LHCN-M2 (cell line): ENCODE measurements at regions not wholly inside any gene's neighbourhood (a gene's known extent, or its start where the extent isn't known, plus 50 kb on each side); places are given as distances from the start of the nearest gene placed in this dataset.

Experiments used
- DNase-seq: peaks from one replicate; pipeline ENCODE4 v3.0.0-alpha.2; 2012; ENCODE audit warnings: low read depth

- DNase-seq, result no peak
Measured at GRCh38 chr9:116067566-116067965, 86.0 kb upstream of the PAPPA start.

GRCh38 chr9:116070256-116070914, 83.2 kb upstream of the PAPPA start:
- DNase-seq, result no peak

GRCh38 chr9:116072046-116072445, 81.5 kb upstream of the PAPPA start:
- DNase-seq, result peak; percentile 90

- peak; percentile 95 for DNase-seq
Measured at GRCh38 chr9:116073826-116074225, 79.8 kb upstream of the PAPPA start.

GRCh38 chr9:116074658-116075057, 78.9 kb upstream of the PAPPA start:
- peak; percentile 58 for DNase-seq

DNA sequence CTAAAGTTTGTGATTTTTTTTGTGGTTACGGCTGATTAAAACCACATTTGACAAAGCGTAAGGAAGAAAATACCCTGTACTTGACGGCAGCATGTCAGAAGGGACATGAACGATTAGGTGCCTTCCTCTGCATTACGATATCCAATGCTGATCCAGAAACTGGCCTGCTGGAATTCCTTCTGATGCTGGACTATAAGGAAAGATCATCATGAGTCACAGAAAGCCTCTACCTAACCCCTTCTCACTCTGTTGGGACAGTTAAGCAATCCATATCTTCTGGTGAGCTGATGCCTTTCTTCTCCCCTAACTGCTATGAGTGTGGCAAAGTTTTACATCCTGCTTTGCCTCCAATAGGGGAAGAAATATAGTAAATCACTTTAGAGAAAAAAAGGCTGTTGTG, 78.4 kb upstream of the PAPPA start:
- DNase-seq, result peak; percentile 76

DNA sequence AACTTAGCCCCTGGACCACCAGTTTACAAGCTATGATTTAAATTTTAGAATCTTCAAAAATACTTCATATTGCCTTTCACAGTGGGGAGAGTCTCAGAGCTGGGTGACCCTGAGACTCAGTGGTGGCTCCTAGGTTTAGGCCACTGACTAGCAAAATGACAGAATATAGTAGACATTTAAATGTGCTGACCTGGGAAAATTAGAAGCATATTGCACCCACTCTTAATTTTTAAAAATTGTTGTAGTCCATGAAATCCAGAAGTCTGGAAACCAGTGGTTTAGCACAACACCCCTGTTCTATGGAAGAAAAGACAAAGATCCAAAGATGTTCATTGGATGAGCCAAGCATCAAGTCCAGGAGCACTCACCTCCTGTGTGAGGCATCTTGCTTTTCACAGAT, 75.0 kb upstream of the PAPPA start:
- no peak for DNase-seq

DNA sequence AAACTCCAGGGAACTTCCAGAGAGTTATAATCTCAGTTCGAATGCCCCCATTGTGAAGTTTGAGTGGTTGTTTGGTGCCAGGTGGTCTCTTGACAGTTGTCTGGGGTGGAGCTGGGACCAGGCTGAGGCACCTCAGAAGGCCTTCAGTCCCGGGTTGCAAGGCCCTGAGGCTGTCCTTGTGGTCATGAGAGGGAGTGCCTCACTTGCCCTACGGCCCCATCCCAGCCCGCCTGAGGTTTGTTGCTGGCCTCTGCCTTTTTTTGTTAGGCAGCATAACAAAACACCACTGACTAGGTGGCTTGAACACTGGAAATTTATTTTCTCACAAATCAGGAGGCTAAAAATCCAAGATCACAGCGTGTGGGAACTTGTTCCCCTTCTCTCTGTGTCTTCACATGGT, 73.0 kb upstream of the PAPPA start:
- no peak for DNase-seq

DNA sequence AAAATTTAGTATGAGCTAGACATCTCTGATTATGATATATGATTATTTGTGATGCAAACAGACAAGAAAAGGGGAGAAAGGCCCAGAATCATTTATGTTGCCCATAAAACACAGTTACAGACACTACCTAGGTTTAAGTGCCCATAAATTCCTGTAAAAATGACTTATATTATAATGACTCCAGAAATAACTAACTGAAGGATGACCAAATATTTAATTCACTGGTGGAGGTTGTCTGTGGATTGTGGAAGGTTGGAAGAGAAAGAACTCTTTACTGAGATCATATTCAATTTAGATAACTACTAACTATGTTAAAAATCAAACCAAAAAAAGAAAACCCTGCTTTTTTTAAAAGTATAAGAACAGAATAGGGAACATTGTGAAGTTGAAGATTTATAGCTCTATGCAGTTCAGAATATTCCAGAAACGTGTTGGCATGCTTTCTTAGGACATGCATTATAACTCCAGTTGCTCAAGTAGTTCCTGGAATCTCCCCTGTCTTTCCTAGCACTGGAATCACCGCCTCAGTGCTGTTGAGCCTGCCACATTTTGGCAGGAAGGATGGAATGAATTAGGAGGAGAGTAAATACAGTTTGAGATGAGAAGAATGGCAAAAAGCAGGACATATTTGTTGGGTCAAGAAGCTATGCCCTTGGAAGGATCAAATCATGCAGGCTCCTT, 72.0 kb upstream of the PAPPA start:
- no peak for DNase-seq

- no peak for DNase-seq
Measured at GRCh38 chr9:116083837-116084236, 69.8 kb upstream of the PAPPA start.

GRCh38 chr9:116084497-116084896, 69.1 kb upstream of the PAPPA start:
- DNase-seq, result no peak

- peak; percentile 42 for DNase-seq
Measured at GRCh38 chr9:116087246-116087645, 66.3 kb upstream of the PAPPA start.

DNA sequence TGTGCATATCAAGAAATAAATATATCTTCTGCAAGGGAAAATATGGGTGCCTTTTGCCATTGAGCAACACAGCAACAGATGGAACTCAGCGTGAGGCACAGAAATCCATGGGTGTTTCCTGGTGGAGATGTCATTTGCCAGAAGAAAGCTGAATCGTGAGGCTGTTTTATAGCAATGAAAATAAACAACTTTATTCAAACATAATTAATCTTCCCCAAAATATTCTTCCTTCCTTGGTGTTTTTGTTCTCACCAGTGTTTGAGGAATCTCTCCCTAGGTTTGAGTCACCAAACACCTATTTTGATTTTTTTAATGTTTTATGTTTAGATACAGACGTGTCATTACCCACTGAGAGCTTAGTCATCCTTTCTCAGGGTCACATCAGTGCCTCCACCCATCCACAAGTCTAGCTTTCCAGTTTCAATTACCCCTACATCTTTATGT, 65.8 kb upstream of the PAPPA start:
- DNase-seq, result peak; percentile 51

GRCh38 chr9:116088396-116088795, 65.2 kb upstream of the PAPPA start:
- no peak for DNase-seq

DNA sequence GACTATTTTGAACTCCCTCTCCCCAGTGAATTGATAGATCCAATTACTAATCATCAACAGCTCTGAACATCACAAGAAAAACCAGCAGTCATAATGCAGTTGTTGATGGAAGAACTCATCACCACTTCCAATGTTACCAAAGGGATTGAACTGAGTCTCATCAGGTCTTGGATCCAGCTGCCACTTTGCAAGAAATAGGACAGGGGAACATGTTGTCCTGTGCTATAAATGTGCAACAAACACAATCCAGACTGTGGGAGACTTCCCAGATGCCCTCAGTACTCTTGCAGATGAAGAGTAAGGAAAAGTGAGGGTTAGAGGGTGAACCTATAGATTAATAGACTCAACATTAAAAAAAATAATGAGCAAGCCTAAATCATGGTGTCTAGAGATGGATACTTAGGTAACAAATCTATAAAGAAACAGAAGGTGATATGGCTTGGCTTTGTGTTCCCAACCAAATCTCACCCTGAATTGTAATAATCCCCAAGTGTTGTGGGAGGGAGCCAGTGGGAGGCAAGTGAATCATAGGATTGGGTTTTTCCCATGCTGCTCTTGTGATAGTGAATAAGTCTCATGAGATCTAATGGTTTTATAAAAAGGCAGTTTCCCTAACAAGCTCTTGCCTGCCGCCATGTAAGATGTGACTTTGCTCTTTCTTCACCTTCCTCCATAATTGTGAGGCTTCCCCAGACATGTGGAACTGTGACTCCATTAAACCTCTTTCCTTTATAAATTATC, 63.4 kb upstream of the PAPPA start:
- DNase-seq, result no peak

DNA sequence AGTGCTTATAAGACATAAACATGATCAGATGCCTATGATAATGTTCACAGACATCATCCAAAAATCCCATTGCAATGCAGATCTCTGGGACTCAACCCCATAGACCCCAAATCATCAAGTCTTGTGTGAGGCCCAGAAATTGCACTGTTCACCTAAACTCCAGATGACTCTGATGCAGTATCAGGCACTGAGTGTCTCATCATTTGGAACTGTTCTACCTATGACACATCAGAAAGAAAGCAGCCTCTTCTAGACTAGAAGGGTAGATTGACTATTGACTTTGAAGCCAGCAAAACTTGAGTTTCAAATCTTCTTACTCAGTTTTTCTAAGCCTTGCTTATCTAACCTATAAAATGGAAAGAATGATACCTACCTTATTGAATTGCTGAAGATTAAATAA, 58.7 kb upstream of the PAPPA start:
- no peak for DNase-seq

GRCh38 chr9:116095403-116095802, 58.2 kb upstream of the PAPPA start:
- no peak for DNase-seq

GRCh38 chr9:116096046-116096445, 57.5 kb upstream of the PAPPA start:
- peak; percentile 38 for DNase-seq

GRCh38 chr9:116096853-116097252, 56.7 kb upstream of the PAPPA start:
- DNase-seq, result no peak

DNA sequence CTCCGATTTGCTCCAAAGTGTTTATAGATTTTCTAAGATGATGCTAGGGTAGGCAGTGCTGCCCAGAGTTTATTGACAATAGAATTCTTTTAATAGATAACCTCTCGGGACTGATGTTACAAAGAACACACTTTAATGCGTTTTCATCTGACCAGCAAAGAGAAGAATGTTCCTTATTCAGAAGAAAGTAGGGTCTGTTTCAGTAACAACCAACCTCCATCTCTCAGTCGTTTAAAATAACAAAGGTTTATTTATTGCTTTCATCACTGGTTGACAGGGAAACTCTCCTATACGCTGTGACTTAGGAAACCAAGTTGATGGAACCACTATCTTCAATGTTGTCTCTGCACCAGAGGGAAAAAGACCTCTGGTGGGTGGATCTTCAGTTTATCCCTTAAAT, 55.1 kb upstream of the PAPPA start:
- no peak for DNase-seq

GRCh38 chr9:116099821-116100220, 53.8 kb upstream of the PAPPA start:
- DNase-seq, result peak; percentile 83

DNA sequence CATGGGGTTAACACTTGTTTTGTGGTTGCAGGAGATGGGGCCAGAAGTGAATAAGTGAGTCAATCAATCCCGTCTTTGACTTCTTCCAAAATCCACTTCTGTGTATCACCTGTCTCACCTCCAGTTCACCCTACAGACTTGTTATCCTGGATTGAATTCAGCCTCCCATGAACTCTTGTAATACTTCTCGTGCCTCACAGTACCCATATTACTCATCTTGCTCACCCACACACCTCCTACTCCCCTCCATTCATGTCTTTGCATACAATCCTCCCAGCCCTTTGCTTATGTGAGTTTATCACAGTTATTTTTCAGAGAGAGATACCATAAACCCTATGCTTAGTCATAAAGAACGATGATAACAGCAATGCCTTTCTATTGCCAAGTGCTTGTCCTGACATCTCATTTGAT, 52.9 kb upstream of the PAPPA start:
- DNase-seq, result no peak

- peak; percentile 62 for DNase-seq
Measured at GRCh38 chr9:116101516-116101915, 52.1 kb upstream of the PAPPA start.
